SIG-M5 treated with dmso at 0.1 percent for 504 hours (cell line): ENCODE measurements at regions not wholly inside any gene's neighbourhood (a gene's known extent, or its start where the extent isn't known, plus 50 kb on each side); places are given as distances from the start of the nearest gene placed in this dataset.

Source experiments
- DNase-seq: peaks from one replicate; lab custom pipeline; 2025; ENCODE audit not compliant: unreplicated experiment; lab: John Stamatoyannopoulos, UW

GRCh38 chr11:104451197-104451893 is 287.4 kb upstream of the PDGFD start:
- no peak for DNase-seq

- no peak for DNase-seq
Measured at GRCh38 chr11:104443387-104443786, 279.4 kb upstream of the PDGFD start.

- peak; percentile 68 for DNase-seq
Measured at GRCh38 chr11:104442321-104442720, 278.4 kb upstream of the PDGFD start.

- DNase-seq = no peak
Measured at GRCh38 chr11:104435494-104435893, 271.5 kb upstream of the PDGFD start.

GRCh38 chr11:104433751-104434150 is 269.8 kb upstream of the PDGFD start:
- no peak for DNase-seq

- no peak for DNase-seq
Measured at GRCh38 chr11:104432981-104433380, 269.0 kb upstream of the PDGFD start.

- DNase-seq = no peak
Measured at GRCh38 chr11:104432526-104432925, 268.6 kb upstream of the PDGFD start.

GRCh38 chr11:104422324-104422944 is 258.5 kb upstream of the PDGFD start:
- DNase-seq = no peak

- no peak for DNase-seq
Measured at GRCh38 chr11:104410336-104410735, 246.4 kb upstream of the PDGFD start.

GRCh38 chr11:104408630-104409029 is 244.7 kb upstream of the PDGFD start:
- no peak for DNase-seq

- DNase-seq = no peak
Measured at GRCh38 chr11:104405277-104405676, 241.3 kb upstream of the PDGFD start.

GRCh38 chr11:104404231-104405175 is 240.6 kb upstream of the PDGFD start:
- DNase-seq = no peak

GRCh38 chr11:104402812-104403521 is 239.0 kb upstream of the PDGFD start:
- DNase-seq = peak; percentile 35

- no peak for DNase-seq
Measured at GRCh38 chr11:104394508-104394907, 230.6 kb upstream of the PDGFD start.

- DNase-seq = no peak
Measured at GRCh38 chr11:104390651-104391050, 226.7 kb upstream of the PDGFD start.

- no peak for DNase-seq
Measured at GRCh38 chr11:104385884-104386283, 221.9 kb upstream of the PDGFD start.

- DNase-seq = no peak
Measured at GRCh38 chr11:104380358-104380757, 216.4 kb upstream of the PDGFD start.

- DNase-seq = no peak
Measured at GRCh38 chr11:104372111-104372510, 208.2 kb upstream of the PDGFD start.

- DNase-seq = no peak
Measured at GRCh38 chr11:104370478-104370877, 206.5 kb upstream of the PDGFD start.

- DNase-seq = no peak
Measured at GRCh38 chr11:104369761-104370160, 205.8 kb upstream of the PDGFD start.

- no peak for DNase-seq
Measured at GRCh38 chr11:104366321-104366734, 202.4 kb upstream of the PDGFD start.
